ENCODE measurements at regions not wholly inside any gene's neighbourhood (a gene's known extent, or its start where the extent isn't known, plus 50 kb on each side); places are given as distances from the start of the nearest gene placed in this dataset.

GRCh38 chr10:44786286-44786850 lies 124.8 kb upstream of the TMEM72 start:
- no peak for TF ChIP-seq EZH2 (IDR thresholded peaks at IDR 0.05; ENCODE audit: borderline replicate concordance, insufficient read depth, low read depth, low read length, poor library complexity, severe bottlenecking)
- no peak for TF ChIP-seq CTCF (IDR thresholded peaks at IDR 0.05)

Measured in B cell (primary cell).